ENCODE measurements at regions not wholly inside any gene's neighbourhood (a gene's known extent, or its start where the extent isn't known, plus 50 kb on each side); places are given as distances from the start of the nearest gene placed in this dataset.

- no peak for DNase-seq
Measured at GRCh38 chr1:209526137-209526536, 57.4 kb upstream of the CAMK1G start.

DNA sequence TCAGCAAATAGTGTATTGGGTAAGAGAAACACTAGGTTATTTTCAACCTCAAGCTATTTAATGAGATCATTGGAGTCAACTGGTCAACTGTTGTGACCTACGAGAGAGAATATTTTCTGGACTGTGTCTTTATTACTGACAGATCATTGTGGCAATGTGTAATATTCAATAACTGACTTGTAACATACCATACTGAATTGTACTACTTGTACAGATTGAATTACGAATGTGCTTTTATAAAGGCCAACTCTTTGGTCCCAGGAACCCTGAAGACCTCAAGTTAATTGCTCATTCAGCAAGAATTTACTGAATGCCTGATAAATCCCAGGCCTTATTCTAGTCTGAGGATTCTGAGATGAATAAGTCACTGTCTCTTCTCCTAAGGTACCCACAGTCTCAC is 56.1 kb upstream of the CAMK1G start:
- no peak for DNase-seq

- peak; percentile 55 for DNase-seq
Measured at GRCh38 chr1:209527993-209528717, 55.4 kb upstream of the CAMK1G start.

- no peak for DNase-seq
Measured at GRCh38 chr1:209529233-209529632, 54.3 kb upstream of the CAMK1G start.

DNA sequence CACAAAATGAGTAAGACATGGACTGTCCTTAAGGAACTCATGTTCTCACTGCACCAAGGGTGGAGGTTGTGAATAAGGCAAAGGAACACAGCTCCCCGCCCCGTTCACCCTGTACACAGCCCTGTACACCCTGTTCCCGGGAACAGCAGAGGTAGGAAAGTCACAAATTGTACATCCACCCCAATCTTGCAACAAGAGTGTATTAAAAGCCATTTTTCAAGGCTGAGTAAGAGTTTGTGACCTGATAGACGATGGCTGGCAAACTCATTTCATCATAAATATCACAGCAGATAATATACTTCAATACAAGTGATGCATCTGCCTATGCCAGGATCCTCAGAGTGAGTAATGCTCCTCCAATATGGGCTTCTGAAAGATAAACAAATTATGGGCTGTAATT is 52.5 kb upstream of the CAMK1G start:
- DNase-seq: no peak

- no peak for DNase-seq
Measured at GRCh38 chr1:209531549-209531948, 52.0 kb upstream of the CAMK1G start.

Measured in right kidney (tissue), 1 donor.